Stimulated activated CD4-positive, alpha-beta T cell treated with anti-CD3 and anti-CD28 coated beads, TNF-alpha, amount 100 ng/mL, for 4 hours (primary cell): ENCODE measurements at regions not wholly inside any gene's neighbourhood (a gene's known extent, or its start where the extent isn't known, plus 50 kb on each side); places are given as distances from the start of the nearest gene placed in this dataset.

Experiments used
- DNase-seq, 3 experiments: peaks; one replicate each; pipeline ENCODE4 v3.0.0-alpha.2; 2020; ENCODE audit warnings: low read depth in 3 of 3

DNA sequence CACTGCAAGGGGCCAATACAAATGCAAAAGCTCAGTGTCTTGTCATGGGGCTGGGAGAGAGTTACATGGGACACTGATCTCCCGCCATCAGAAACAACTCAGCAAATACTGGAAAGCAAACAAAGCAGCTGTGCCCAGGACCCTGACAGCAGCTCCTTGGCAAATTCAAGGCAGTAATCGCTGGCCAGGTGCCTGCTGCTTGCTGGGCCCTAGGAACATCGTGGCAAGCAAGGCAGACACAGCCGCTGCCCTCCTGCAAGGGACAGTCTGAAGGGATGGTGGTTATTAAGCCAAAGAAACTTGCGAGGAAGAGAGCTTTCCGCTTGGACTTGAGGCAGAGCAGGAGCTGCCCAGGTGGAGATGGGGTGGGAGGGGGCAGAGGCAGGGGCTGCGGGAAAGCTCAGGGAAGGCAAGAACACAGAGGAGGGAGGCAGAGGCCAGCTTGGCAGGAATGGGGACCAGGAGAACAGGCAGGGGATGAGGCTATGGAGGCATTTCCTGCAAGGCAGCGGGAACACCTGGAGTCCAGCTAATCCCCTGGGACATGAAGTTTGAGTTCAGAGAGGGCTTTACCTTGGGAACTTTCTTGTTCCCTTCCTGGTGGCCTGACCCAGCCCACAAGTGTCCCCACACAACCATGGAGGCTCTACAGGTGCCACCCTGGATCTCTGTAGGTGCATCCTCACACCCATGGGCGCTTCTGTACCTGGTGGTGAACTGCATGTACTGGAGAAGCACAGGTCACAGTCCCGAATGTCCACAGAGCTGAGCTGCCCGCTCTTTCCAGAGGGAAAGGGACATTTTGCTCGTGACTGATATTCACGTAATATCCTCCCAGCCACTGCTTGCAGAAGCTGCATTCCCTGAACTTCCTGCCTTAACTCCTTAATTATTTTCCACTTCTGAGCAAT is 78.7 kb upstream of the ATP2B2 start:
- DNase-seq, result no peak

DNA sequence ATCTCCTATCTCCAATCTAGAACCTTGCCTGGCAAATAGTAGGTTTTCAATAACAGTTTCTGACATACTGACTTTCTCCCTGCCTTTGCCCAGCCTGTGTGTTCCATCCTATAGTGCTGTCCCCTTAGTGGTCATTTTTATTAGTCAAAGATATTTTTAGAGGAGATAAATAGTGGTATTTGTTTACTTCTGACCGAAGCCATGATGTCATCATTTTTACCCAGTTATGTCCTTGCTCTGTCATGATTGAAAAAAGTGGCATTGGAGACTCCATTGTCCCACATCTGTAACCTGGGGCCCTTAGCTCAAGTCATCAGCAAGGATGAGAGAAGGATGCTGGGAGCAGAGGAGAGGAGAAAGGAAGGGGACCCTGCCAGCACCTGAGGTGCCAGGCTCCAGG is 80.6 kb upstream of the ATP2B2 start:
- DNase-seq, result no peak

DNA sequence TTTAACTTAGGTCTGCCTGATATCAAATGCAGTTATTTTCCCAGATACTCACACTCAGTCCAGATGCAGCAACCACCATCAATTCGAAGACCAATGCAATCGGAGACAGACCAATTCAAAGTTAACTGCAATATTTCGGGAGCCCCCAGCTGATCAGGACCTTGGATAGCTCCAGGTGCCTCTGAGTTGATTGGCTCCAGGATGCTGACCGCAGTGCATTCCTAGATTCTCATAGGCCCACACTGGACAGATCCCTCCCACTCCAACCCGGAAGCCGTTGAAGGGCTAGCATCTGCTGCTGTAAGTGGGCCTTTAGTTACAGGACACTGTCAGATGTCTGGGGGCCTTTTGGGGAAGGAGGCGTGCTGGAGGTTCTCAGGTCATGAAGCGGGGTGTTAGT is 89.5 kb upstream of the ATP2B2 start:
- no peak for DNase-seq

DNA sequence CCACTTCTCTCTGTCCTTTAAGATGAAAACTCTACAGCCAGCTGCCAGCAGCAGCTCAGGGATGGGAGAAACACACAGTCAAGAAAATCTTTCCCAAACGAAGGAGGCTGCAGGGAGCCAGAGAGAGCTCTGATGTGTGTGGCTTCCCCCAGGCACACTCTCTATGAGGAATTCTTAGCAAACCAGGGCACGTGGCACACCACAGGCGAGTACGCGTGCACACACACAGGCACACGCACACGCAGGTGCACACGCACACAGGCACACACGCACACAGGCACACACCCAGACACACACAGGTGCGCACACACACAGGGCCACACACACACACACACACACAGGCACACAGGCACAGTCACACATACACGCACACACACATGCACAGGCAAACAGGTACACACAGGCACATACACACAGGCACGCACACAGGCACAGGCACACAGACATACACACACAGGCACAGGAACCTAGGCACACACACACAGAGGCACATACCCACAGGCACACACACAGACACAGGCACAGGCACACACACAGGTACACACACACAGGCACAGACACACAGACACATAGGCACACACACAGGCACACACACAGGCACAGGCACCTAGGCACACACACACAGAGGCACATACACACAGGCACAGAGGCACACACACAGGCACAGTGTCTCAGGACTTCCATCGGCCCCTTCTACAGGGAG is 91.5 kb upstream of the ATP2B2 start:
- no peak for DNase-seq

DNA sequence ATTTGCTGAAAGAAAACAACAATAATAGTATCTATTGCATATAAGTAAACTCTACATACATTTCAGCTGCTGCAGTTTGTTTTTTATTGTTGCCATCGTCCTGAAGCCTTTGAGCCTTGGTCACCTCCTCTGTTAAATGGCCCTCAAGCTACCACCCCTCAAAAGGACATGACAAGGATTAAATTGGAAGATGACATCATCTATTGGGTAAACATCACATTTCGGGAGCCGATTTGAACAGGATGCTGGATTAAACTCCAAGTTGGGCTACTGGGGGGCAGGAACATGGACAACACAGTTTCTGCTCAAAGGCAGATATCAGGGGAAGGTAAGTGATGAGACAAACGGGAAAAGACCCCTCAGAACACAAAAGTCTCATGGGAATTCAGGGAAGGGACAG is 92.3 kb upstream of the ATP2B2 start:
- DNase-seq, result no peak

DNA sequence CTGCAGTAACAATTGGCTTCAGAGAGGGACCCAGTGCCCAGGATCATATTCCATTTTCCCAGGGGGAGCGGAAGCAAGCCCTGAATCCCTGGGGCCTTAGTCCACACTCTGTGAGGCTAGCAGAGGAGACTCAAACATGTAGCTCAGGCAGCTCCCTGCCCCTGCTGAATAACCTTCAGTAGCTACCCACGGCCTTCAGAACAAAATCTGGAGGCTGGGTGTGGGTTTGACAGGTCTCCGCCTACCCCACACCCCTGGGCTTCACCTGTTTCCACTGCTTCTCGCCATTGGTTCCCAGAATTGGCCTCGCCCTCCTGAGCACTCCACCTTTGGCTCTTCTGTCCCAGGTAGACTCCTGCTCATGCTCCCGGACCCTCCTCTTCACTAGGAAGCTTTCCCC is 93.6 kb upstream of the ATP2B2 start:
- DNase-seq, result no peak

DNA sequence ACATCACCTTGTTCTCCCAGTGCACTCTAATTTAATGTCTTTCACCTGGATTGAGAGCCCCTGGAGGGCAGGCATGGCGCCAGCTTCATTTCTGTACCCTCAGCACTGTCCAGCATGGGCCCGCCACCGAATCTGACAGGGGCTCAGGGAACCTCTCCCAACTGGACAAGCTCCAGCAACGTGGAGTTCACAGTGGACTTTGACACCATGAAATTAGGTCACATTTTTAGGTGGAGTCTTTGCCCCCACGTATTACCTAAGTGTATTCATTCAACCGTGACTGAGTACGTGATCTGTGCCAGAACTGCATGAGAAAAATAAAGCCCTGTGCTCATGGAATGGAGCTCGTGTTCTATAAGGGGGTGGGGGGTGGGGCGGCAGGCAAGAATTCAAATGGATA is 94.1 kb upstream of the ATP2B2 start:
- no peak for DNase-seq

DNA sequence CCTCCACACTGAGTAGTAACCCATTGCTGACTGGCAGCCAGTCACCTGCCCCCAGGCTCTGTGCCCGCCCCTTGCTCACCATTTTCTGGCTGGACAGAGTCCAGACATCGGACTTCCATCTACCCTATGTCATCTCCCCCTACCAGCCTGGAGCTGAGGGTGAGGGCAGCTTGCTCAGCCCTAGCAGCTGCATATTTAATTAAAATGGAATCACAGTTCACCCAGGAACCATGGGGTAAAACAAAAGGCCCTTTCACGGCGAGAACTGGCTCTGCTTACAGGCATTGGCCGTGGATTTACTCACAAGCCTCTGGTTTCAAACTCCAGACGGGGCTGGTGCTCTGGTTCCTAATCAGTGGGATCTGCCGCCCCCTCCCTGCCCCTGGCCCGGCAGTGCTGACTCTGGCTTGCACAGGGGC is 94.9 kb upstream of the ATP2B2 start:
- DNase-seq, result no peak

DNA sequence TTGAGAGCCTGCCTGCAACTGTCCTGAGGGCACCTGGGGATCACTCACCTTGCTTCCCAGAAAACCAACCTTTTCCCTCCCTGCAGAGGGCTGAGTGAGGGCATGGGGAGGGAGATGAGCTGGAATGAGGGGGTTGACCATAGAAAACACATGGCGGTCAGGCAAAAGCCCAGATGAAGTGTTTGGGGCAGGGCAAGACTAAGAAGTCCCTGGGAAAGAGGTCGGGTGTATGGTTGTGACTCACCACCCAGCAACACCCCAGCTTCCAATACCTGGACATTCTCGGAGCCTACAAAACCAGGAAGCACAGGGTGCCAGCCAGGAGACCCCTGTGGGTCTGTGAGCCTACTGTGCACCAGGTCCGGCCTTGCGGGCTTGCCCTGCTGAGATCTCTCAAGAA is 95.3 kb upstream of the ATP2B2 start:
- DNase-seq, result no peak

DNA sequence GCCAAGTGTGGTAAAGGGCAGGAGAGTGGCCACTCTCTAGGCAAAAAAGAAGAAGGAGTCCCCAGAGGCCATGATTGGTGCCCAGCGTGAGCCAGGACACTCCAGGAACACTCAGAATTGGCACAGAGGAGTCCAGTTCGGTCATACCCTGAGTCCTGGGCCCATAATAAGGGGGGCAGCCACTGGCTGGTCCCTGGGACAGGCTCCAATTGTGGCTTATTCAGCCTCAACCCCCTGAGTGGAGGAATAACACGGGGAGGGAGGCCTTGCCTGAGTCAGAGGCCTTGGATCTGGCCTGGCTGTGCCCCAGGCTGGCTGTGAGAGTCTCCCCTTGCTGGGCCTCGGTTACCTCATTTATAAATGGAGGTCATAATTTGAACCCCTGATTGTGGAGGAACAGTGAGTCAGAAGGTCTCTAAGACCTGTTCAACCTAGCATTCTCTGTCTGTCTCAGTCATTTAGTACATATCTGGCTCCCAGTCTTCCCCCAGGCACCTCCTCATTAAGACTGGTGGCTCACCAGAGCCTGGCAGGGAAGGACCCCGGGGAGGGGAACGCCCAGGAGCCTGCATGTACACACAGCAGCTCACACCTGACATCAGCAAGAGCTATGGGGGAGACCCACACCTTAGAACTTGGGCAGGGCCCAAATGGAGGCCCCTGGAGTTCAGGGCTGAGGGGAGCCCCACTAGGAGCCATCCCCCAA is 95.9 kb upstream of the ATP2B2 start:
- DNase-seq, result no peak

DNA sequence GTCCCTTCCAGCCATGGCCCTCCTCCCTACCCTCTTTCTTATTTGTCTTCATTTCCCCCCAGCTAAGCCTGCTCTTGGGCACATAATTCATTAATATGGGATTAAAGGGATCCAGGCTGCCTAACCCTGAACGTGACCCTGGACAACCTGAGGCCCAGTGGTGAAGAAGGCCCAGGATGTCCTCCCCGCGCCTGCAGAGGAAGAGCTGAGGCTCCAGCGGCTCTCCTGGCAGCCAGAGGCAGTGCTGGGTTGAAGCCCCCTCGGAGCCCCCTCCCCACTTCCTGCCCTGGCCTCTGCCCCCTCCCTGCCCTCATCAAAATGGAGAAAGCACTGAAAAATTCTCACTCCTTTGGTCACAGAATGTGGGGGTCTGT is 96.5 kb upstream of the ATP2B2 start:
- DNase-seq, result no peak

DNA sequence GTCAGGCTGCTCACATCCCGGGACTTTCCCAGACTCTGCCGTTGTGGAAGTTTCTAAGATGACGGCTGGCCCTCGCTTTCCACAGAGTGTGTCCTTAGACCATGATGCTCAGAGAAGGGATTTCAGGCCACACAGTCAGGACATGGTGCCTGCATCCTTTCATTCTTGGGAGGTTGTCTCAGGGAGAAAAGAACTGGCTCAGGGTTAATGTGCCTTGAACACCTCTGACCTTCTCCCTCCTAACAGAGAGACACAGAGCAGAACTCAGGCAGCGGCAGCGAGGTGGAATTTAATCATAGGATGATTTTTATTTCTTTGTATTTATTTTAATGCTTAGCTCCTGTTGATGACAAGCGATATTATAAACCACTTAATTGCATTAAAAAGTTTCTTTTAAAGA is 96.9 kb upstream of the ATP2B2 start:
- no peak for DNase-seq

DNA sequence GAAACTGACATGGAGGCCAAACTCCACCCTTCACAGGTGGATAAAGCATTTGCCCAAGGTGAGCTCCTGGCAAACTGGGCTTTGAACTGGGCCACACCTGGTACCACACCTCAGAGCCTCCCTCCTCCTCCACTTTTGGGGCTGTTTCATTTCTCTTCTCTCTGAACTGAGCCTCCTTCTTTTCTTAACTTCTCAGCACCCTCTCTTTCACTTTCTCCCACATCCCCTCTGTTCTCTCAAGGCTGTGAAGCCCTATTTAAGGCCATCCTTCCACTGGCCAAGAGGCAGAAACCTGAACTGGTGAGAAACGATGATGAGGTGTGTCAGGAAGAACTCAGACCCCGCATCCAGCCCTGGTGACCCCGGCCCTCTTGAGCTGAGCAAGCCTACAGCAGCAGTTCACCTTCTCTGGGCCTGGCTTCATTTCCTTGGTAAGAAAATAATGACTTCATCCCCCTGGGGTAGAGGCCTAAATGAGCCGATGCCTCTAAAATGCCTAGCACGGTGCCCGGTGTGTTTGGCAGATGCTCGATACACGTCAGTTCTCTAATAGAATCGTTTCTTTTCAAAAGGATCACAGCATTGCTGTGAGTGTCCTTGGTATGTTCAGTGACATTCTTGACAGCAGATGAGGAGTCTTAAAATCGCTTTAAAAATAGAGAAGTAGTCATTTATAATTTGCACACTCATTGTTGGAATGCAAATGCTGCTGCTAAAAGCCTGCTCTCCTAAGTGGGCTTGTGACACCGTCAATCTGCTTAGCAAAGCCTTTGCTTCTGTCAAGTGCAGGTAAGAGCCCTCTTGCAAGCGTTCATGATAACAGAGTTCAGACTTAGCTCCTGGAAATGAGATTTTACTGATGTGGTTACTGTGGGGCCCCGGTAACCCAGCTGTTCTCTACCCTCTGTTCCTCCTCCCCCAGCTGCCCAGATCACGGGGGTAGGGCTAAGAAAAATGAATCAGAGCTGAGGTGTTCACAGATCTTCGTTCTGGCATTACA is 97.7 kb upstream of the ATP2B2 start:
- peak; percentile 23 to 50 (median 49) for DNase-seq

DNA sequence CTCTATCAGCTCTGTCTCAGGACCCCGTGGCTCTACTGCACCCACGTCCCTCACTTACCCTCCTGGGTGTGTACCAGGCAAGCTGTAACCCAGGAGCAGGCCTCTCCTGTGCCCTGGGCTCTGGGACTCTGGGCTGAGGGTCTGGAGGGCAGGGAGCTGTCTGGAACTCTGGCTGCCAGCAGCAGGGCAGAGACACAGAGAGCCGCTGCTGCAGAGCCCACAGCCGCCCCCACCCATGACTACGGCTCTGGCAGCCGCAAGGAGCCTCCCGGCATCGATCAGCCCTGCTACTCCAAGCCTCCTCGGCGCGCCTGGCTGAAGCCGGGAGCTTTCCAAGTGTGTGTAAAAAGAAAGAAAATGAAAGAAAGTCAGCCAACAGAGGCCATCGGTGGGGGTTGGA is 103.7 kb upstream of the ATP2B2 start:
- no peak for DNase-seq

DNA sequence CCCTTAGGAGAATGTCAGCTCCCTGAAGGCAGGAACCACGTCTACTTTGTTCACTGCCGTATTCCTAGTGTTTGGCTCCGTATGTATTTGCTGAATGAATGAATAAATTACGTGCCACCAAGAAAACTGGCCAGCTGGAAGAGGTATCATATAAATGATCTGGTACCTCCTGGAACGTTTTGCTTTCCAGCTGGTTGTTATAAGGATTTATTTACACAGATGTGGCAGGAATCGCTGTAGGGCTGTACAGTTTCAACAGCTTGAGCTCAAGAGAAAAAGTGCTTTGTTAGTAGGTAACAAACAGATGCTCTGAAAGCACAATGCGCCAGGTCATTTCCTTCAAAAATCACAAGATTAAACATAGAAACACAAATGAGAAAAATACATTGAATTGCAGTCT is 108.8 kb upstream of the ATP2B2 start:
- DNase-seq, result no peak

DNA sequence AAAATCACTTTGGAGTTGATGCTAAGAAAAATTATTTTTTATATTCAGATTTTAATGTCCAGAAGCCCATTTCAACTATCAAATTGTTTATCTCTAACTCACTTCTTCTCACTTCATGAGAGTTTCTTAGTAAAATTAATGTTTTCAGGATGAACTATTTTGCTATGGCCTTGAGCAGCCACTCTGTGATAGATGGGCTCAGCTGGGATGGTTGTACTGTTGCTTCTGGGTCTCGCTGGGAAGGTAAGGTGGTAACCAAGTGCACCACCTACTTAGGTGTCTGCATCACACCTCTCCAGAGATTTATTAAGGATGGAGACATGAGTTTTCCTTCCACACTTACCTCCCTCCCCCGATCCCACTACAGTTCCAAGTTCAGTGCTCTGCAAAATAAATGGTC is 110.3 kb upstream of the ATP2B2 start:
- no peak for DNase-seq

DNA sequence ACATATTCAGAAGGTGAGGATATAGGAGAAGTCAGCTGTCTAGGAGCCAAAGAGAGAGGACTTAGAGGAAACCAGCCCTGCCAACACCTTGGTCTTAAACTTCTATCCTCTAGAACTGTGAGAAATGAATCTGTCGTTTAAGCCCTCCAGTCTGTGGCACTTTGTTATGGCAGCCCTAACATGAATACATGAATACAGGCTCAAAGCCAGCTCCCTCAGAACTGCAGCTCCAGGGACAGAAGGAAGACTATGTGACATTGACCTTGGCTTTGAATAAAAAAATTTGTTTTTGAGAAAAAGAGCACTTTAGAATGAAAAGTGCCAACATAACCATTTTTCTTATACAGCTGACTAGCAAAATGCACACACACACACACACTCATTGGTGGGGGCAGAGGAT is 110.9 kb upstream of the ATP2B2 start:
- no peak for DNase-seq

DNA sequence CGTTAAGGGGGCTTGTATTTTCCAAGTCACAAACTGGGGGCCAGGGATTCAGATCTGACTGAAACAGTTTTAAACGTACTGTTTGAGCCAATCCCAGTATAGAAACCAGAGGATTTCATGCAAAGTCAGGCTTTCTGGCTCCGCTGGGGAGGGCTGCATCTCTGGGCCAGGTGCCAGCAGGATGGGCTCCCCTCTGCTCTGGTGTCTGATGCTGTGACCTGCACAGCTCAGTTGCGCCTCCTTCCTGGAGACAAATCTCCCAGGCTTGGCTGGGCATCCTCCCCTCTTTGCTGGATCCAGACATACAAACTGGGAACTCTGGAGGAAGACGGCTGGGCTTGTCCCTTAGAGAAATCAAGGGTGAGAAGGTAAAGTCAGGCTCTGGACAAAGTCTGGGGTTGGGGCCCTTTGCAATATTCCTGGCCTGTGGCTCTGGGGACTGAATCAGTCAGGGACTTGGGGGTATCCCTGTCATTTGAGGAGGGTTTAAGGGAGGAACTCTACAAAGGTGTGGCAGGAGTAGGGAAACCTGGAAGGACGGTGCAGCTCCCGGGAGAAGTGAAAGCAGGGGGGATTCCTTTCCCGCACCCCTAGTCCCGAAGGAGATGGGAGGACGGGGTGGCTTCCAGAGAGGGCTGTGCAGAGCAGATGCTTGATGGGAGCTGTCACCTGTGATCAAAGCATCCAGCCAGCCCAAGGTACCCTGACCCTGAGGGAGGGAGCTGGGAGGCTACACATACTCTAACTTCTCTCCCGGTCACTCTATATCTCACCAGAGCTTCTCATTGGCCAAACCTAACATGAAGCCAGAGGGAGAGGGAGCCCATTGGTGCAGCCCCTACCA is 114.8 kb upstream of the ATP2B2 start:
- DNase-seq, result no peak

DNA sequence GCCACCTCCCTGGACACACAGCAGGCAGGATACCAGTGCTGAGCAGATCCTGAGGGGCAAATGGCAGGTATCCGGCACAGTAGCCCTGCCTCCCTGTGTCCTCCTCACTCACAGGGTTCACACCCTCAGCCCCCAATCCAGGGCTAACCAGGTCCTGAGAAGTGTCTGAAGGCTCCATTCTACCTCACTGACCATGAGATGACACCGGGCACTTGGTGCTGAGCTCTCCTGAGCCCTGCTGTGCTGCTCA is 115.4 kb upstream of the ATP2B2 start:
- DNase-seq, result no peak

DNA sequence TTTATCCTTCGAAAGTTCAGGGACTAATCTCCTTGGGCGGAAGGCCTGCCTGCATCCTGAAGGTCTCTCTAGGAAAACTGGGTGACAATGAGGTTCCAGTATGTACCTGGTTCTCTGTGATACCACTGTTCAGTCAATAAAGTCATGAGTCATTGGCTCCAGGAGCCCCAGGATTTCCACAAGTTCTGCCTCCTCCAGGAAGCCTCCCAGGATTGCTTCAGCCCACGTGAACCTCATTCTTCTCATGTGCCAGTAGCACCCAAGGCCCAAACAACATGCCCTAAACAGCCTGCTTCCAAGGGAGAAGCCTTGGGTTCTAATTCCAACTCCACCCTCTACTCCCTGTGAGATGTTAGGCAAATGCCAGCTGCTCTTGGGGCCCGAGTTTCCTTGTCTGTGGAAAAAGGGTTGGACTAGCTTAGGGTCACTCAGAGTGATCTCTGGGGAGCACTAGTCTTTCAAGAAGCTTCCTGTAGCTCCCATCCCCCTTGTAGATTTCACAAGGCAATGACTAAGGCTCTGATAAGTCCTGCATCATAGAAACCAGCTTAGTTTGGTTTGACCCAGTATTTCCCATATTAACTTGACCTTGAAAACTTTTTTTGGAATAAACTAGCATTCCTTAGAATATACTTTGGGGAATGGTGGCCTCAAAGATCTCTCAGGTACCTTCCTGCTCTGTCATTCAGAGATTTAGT is 118.3 kb upstream of the ATP2B2 start:
- DNase-seq, result no peak
